ENCODE measurements at regions not wholly inside any gene's neighbourhood (a gene's known extent, or its start where the extent isn't known, plus 50 kb on each side); places are given as distances from the start of the nearest gene placed in this dataset.
"Not testable (repeated sequence)": the region's sequence is repeated elsewhere in the genome, so short reads cannot be mapped to it uniquely, and the experiment has no call there.

- DNase-seq: no peak
These were observed 144.5 kb upstream of the NUDT12 start for GRCh38 chr5:103706939-103707682.

- DNase-seq: no peak
These were observed 141.0 kb upstream of the NUDT12 start for GRCh38 chr5:103703617-103704016.

- no peak for DNase-seq
These were observed 130.9 kb upstream of the NUDT12 start for GRCh38 chr5:103693517-103693916.

GRCh38 chr5:103690676-103691075, 128.1 kb upstream of the NUDT12 start:
- DNase-seq: no peak

- no peak for DNase-seq
These were observed 117.3 kb upstream of the NUDT12 start for GRCh38 chr5:103679873-103680272.

GRCh38 chr5:103676198-103676597, 113.6 kb upstream of the NUDT12 start:
- not testable (repeated sequence) for DNase-seq

DNA sequence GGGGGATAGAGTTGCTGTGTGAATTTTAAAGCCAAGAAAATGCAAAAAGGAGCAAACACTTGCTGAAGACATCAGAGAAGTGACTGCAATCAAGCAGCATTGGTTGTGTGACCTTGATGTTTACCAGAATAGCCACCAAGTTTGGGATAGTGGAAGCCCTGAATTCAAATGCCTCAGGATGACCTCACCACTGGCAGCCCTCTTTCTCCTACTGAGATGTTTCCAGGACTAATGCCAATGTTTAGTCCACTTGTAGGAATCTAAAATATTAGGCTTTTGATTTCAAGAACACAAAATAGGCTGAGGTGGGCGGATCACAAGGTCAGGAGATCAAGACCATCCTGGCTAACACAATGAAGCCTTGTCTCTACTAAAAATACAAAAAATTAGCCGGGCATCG, 112.2 kb upstream of the NUDT12 start:
- DNase-seq: no peak

GRCh38 chr5:103674251-103674650, 111.7 kb upstream of the NUDT12 start:
- no peak for DNase-seq

DNA sequence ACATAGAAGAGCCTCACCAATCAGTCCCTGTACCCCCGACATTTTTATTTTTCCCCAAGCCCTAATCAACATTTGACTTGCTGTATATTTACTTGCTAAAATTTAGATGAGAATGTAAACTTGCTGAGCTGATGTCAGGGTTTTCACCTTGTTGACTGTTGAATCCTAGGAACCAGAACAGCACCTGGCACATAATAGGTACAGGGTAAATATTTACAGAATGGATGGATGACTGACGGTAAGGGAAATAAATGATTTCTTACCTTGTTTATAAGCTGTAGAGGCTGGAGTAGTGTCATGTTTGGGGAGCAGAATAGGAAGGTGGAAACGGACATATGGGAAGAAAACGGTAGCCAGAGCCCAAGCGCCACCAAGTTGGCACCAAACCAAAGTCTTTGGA, 107.0 kb upstream of the NUDT12 start:
- DNase-seq: no peak

- DNase-seq: no peak
These were observed 105.7 kb upstream of the NUDT12 start for GRCh38 chr5:103668281-103668680.

DNA sequence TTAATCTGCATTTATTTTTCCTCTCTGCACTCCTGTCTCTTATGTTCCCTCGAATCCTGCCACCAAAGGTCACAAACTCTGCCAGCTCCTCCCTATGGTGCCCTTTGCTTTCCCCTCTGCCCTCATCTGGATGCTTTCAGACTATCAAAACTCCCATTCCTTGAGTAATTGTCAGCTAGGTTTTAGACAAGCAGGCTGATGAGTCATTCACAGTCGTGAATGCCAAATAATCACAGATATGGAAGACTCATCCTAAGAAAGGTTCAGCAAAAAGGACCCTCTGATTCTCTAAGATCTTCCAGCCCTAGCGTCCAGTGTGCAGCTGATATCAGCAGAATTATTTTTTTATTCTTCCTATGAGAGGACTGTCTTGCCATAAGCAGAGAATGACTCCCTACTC, 104.5 kb upstream of the NUDT12 start:
- no peak for DNase-seq

DNA sequence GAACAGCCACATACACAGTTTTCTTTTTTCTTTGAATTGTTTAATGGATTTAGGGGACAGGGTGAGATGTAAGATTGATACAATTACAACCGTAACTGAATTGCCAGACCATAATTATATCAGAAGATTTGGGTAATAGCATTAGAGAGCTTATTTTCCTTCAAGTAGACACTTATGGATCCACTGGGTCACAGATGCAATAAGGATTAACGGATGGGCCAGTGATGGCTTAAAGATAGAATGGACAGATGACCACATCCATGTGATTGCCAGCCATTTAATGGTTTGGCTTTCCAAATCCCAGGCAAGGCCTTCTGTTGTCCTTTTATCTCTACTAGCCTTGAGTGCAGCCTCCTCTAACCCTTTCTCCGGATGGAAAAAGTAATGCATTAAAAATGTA, 94.7 kb upstream of the NUDT12 start:
- DNase-seq: no peak

- DNase-seq: no peak
These were observed 85.5 kb upstream of the NUDT12 start for GRCh38 chr5:103648086-103648485.

GRCh38 chr5:103646698-103647614, 84.4 kb upstream of the NUDT12 start:
- no peak for DNase-seq

GRCh38 chr5:103645816-103646215, 83.2 kb upstream of the NUDT12 start:
- DNase-seq: no peak

DNA sequence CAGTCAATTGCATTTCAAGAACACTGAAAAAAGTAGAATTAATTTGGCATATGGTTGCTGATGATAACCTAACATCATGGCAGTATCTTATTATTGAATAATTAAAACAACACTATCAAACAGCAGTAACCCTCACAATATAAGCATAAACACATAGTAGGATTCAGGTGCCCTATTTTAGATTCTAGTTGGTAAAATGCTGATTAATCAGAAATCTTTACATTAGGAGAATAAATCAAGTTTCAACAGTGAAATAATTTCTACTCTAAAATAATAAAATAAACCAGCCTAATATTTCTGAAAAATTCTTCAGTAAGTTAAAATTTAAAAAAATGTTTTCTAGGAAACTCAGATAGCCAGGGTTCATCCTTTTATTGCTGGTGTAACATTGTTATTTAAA, 76.4 kb upstream of the NUDT12 start:
- no peak for DNase-seq

GRCh38 chr5:103624675-103625074, 62.1 kb upstream of the NUDT12 start:
- DNase-seq: no peak

GRCh38 chr5:103624035-103624480, 61.5 kb upstream of the NUDT12 start:
- no peak for DNase-seq

DNA sequence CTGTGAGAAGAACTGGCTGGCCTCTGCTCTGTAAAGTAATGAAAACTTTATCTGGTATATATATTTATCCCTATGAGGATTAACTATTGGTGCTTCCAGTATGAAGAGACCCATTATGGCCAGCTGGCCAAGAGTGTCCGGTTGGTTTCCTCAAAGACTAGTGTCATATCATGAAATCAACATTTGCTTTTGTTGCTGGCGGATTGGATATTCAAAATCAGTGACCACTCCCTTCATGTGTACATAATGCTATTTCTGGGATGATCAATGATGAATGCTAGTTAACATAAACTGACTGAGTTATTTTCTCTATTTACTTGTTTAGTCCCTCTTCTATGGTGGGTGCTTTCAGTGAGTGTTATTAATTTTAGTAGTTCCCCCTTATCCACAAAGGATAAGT, 60.8 kb upstream of the NUDT12 start:
- DNase-seq: no peak

DNA sequence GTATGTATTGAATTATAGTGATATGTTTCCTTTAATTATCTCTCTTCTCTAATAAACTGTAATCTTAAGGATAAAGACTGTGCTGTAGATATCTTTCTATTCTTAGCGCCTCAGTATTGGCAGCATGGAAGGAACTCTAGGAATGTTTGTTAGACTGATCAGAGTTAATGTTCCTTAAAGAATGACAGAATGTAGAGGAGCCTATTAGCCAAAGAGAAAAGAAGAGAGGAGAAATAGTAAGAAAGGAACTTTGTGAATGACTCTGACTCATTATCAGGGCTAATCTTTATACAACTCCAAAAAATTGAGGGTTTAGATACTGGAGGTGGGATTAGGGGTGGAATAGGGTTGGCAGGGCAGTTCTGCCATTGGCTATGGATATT, 59.0 kb upstream of the NUDT12 start:
- DNase-seq: no peak

GRCh38 chr5:103620851-103621547, 58.4 kb upstream of the NUDT12 start:
- no peak for DNase-seq

GRCh38 chr5:103617913-103618312, 55.3 kb upstream of the NUDT12 start:
- no peak for DNase-seq

DNA sequence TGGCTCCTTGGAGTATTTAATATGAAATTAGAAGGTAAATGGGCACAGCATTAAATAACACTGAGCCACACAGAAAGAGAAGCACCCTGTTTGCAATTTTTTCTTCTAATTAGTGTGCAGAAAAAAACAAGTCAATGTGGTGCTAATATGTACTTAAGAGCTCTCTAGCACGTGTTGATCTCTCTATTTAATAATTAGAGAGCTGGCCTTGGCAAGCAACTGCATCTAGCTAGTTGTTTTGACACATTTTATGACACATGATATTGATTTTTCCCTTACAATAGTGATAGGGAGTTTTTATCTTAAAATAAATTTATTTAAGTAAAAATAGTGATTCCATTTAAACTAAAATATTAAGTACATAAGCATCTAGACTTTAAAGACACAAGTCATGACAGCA, 54.5 kb upstream of the NUDT12 start:
- no peak for DNase-seq

GRCh38 chr5:103612545-103612944, 50.0 kb upstream of the NUDT12 start:
- DNase-seq: no peak

Data from stimulated activated CD4-positive, alpha-beta T cell treated with anti-CD3 and anti-CD28 coated beads, Interleukin-1b, Interleukin-23, amount 100 ng/mL, for 48 hours (primary cell).